ENCODE measurements at regions not wholly inside any gene's neighbourhood (a gene's known extent, or its start where the extent isn't known, plus 50 kb on each side); places are given as distances from the start of the nearest gene placed in this dataset.

DNA sequence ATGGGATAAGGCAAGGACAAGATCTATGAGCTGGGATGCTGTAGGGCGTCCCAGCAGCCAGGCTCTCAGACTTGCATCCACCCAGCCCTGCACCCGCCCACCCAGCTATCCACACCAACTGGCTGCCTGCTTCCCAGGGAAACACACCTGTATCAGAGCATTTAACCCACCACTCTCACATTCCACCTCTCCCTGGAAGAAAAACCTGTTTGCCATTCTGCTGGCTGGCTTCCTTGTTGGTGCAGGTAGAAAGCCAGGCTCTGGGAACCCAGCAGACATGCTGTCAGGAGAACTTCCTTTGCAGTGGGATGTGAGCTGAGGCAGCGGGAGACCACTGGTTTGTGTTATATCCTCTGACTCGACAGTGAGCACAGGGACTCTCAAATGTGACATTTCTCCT lies 67.0 kb downstream of the FAM241B start:
- no peaks in the 10 kb centered on the region for H3K27me3 ChIP-seq (replicated peaks; ENCODE audit: insufficient read depth)
- 59% methylated on average over 4 of the region's 4 CpGs for WGBS
- no peak for DNase-seq (ENCODE audit: low spot score)
- no peaks in the 10 kb centered on the region for H3K36me3 ChIP-seq
- no peaks in the 10 kb centered on the region for H3K9me3 ChIP-seq
- H3K27ac ChIP-seq = no peak overlapping the region
- TF ChIP-seq POLR2A (IDR thresholded peaks at IDR 0.05) (no peak), POLR2AphosphoS5 (IDR thresholded peaks at IDR 0.05) (no peak)
- TF ChIP-seq, protein P1, sequence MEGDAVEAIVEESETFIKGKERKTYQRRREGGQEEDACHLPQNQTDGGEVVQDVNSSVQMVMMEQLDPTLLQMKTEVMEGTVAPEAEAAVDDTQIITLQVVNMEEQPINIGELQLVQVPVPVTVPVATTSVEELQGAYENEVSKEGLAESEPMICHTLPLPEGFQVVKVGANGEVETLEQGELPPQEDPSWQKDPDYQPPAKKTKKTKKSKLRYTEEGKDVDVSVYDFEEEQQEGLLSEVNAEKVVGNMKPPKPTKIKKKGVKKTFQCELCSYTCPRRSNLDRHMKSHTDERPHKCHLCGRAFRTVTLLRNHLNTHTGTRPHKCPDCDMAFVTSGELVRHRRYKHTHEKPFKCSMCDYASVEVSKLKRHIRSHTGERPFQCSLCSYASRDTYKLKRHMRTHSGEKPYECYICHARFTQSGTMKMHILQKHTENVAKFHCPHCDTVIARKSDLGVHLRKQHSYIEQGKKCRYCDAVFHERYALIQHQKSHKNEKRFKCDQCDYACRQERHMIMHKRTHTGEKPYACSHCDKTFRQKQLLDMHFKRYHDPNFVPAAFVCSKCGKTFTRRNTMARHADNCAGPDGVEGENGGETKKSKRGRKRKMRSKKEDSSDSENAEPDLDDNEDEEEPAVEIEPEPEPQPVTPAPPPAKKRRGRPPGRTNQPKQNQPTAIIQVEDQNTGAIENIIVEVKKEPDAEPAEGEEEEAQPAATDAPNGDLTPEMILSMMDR (IDR thresholded peaks at IDR 0.05) = no peak
- H3K4me1 ChIP-seq (replicated peaks) = no peaks in the 10 kb centered on the region
- intact Hi-C loops (cut with DNase I) = no loop called here
- H3K4me3 ChIP-seq = no peak overlapping the region

DNA sequence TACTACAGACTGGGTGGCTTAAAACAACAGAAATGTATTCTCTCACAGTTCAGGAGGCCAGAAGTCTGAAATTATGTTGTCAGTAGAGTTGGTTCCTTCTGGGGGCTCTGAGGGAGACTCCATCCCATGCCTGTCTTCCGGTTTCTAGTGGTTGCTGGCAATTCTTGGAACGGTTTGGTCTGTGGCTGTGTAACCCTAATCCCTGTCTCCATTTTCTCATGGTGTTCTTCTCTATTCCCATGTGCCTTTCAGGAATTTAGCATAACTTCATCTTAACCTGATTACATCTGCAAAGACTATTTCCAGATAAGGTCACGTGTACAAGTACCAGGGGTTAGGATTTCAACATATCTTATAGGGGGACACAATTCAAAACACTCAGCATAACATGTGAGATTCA lies 73.2 kb downstream of the FAM241B start:
- H3K4me3 ChIP-seq = no peak overlapping the region
- no peaks in the 10 kb centered on the region for H3K36me3 ChIP-seq
- H3K27ac ChIP-seq = no peak overlapping the region
- TF ChIP-seq POLR2AphosphoS5 (IDR thresholded peaks at IDR 0.05) (no peak), POLR2A (IDR thresholded peaks at IDR 0.05) (no peak)
- TF ChIP-seq, protein P1 (IDR thresholded peaks at IDR 0.05) = no peak
- DNase-seq (ENCODE audit: low spot score) = no peak
- WGBS = 57% methylated on average over 3 of the region's 3 CpGs
- H3K4me1 ChIP-seq (replicated peaks) = no peaks in the 10 kb centered on the region
- no peaks in the 10 kb centered on the region for H3K9me3 ChIP-seq
- intact Hi-C loops (cut with DNase I) = no loop called here
- H3K27me3 ChIP-seq (replicated peaks; ENCODE audit: insufficient read depth) = no peaks in the 10 kb centered on the region

DNA sequence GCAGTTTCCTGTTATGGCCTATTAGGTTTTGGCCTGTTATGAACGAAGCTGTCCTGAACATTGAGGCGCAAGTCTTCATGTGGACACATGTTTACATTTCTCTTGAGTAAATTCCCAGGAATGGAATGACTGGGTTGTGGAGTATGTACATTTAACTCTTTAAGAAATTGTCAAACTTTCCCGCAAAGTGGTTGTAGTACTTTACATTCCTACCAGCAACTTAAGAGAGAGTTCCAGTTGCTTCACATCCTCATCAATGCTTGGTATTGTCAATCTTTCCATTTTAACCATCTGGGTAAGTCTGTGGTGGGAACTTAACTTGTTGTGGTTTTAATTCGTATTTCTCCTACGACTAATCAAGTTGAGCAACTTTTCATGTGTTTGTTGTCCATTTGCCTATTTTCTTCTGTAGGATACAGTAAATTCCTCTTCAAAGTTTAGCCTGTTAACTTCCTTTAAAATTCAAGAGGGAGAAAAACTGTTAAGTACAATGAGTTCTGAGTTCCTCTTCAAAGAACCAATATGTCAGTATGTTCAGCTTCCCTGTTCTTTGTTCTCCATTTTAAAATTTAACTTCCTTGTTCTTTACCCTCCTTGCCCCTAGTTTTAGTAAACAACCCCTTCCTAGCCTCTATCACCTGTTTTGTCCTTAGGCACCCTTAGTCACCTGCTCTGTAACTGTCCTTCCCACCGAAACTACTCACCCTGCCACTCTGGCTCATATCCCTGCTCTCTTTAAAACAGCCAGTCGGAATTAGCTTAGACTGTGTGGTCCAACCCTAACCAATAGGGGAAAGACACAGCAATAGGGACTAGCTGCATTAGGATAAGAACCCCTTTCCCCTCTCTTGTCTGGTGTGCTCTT lies 74.0 kb downstream of the FAM241B start:
- no peak overlapping the region for H3K27ac ChIP-seq
- no peaks in the 10 kb centered on the region for H3K27me3 ChIP-seq (replicated peaks; ENCODE audit: insufficient read depth)
- intact Hi-C loops (cut with DNase I) = no loop called here
- no peaks in the 10 kb centered on the region for H3K9me3 ChIP-seq
- DNase-seq (ENCODE audit: low spot score) = no peak
- no peaks in the 10 kb centered on the region for H3K36me3 ChIP-seq
- 61% methylated on average over 7 of the region's 7 CpGs for WGBS
- TF ChIP-seq POLR2AphosphoS5 (IDR thresholded peaks at IDR 0.05) (no peak), POLR2A (IDR thresholded peaks at IDR 0.05) (no peak)
- TF ChIP-seq, protein P1 (IDR thresholded peaks at IDR 0.05) = no peak
- H3K4me3 ChIP-seq = no peak overlapping the region
- H3K4me1 ChIP-seq (replicated peaks) = no peaks in the 10 kb centered on the region

DNA sequence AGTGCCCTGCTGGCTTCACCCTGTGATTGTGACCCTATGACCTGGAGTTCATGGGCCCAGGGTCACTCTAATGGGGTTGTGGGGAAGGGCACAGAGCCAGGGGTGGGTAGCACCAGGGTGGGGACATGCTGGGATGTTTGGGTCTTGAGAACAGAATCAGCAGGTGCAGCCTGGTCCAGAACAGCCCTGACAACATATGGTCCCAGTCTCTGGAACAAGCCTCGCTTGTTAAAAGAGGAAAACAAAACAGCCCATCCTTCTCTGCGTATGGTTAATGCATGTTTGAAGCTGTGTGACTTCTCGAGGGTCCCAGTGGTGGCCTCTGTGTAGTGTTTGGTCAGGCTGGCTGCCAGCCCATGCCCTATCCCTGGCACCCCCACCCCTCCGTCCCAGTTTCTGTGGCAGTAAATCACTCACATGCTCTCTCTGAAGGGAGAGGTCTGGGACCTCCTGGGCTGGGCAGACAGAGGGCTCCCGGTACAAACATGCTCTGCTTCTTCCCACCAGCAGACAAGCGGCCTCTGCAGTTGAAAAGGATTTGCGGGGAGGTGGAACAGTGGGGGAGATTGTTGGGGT lies 79.4 kb downstream of the FAM241B start:
- Histone ChIP-seq H3K4me1 (replicated peaks) (no peaks in the 10 kb centered on the region), H3K27ac (no peak overlapping the region), H3K4me3 (no peak overlapping the region), H3K9me3 (no peaks in the 10 kb centered on the region), H3K27me3 (replicated peaks; ENCODE audit: insufficient read depth) (no peaks in the 10 kb centered on the region), H3K36me3 (no peaks in the 10 kb centered on the region)
- no peak for DNase-seq (ENCODE audit: low spot score)
- TF ChIP-seq POLR2AphosphoS5 (IDR thresholded peaks at IDR 0.05) (no peak), POLR2A (IDR thresholded peaks at IDR 0.05) (no peak)
- TF ChIP-seq, protein P1 (IDR thresholded peaks at IDR 0.05) = no peak
- intact Hi-C loops (cut with DNase I) = no loop called here
- 64% methylated on average over 7 of the region's 7 CpGs for WGBS

All from prostate gland (tissue), 2 donors.